GM23338 (cell line): ENCODE measurements at regions not wholly inside any gene's neighbourhood (a gene's known extent, or its start where the extent isn't known, plus 50 kb on each side); places are given as distances from the start of the nearest gene placed in this dataset.

Experiments
- ATAC-seq: fragments of 200-7000 bp; cut with Tn5 transposase; 3 replicates; pipeline ENCODE4 v1.9.1; 2020
- DNase-seq: peaks from one replicate; pipeline ENCODE4 v3.0.0-alpha.2; 2015; ENCODE audit warnings: low spot score
- H2AFZ ChIP-seq: fragments of 200-600 bp; sonication (generic); 2 replicates; pipeline ENCODE4 v1.8.0; 2016; ENCODE audit warnings: antibody characterized with exemption, mild to moderate bottlenecking, moderate library complexity
- H3F3A ChIP-seq: fragments of 200-600 bp; sonication (generic); replicated peaks from 2 replicates; pipeline ENCODE4 v1.8.0; 2017; ENCODE audit warnings: antibody characterized with exemption, mixed run types, low read depth
- H3K27ac ChIP-seq: fragments of 200-600 bp; sonication (generic); 2 replicates; pipeline ENCODE4 v1.6.1; 2016; ENCODE audit warnings: low read depth
- H3K27me3 ChIP-seq: fragments of 200-600 bp; sonication (generic); 2 replicates; pipeline ENCODE4 v1.8.0; 2016; ENCODE audit warnings: mild to moderate bottlenecking, mixed run types, moderate library complexity; ENCODE audit not compliant: insufficient read depth
- H3K36me3 ChIP-seq: fragments of 200-600 bp; sonication (generic); 2 replicates; pipeline ENCODE4 v1.8.0; 2016; ENCODE audit warnings: mild to moderate bottlenecking; ENCODE audit not compliant: insufficient read depth
- H3K4me1 ChIP-seq: fragments of 200-600 bp; sonication (generic); 2 replicates; pipeline ENCODE4 v1.8.0; 2016; ENCODE audit warnings: mild to moderate bottlenecking, moderate library complexity; ENCODE audit not compliant: insufficient read depth
- H3K4me2 ChIP-seq: fragments of 200-600 bp; sonication (generic); 2 replicates; pipeline ENCODE4 v1.7.1; 2017; ENCODE audit warnings: mixed run types
- H3K4me3 ChIP-seq: fragments of 200-600 bp; sonication (generic); 2 replicates; pipeline ENCODE4 v1.6.1; 2016; ENCODE audit warnings: mixed run types
- H3K79me2 ChIP-seq: fragments of 200-600 bp; sonication (generic); replicated peaks from 2 replicates; pipeline ENCODE4 v1.8.0; 2017; ENCODE audit warnings: mild to moderate bottlenecking; ENCODE audit not compliant: insufficient read depth
- H3K9me2 ChIP-seq: fragments of 200-600 bp; sonication (generic); 2 replicates; pipeline ENCODE4 v1.8.0; 2017; ENCODE audit not compliant: insufficient read depth
- H4K20me1 ChIP-seq: fragments of 200-600 bp; sonication (generic); replicated peaks from 2 replicates; pipeline ENCODE4 v1.8.0; 2017; ENCODE audit warnings: mild to moderate bottlenecking; ENCODE audit not compliant: insufficient read depth
- H3K27ac Mint-ChIP-seq: 2 replicates; pipeline ENCODE4 v1.8.0; 2020; ENCODE audit warnings: inconsistent platforms, mild to moderate bottlenecking, moderate library complexity, mixed read lengths
- H3K27me3 Mint-ChIP-seq: 3 replicates; pipeline ENCODE4 v1.8.0; 2022; ENCODE audit warnings: low read depth, mild to moderate bottlenecking, moderate library complexity, mixed read lengths, inconsistent platforms; ENCODE audit not compliant: insufficient read depth, poor library complexity
- H3K36me3 Mint-ChIP-seq: 3 replicates; pipeline ENCODE4 v1.8.0; 2021; ENCODE audit warnings: low read depth, mild to moderate bottlenecking, inconsistent platforms, moderate library complexity, mixed read lengths
- H3K4me1 Mint-ChIP-seq: 3 replicates; pipeline ENCODE4 v1.8.0; 2020; ENCODE audit warnings: mild to moderate bottlenecking, inconsistent platforms, mixed read lengths
- H3K4me3 Mint-ChIP-seq: 3 replicates; pipeline ENCODE4 v1.8.0; 2021; ENCODE audit warnings: moderate library complexity, mild to moderate bottlenecking, inconsistent platforms, mixed read lengths
- H3K9me3 Mint-ChIP-seq: 3 replicates; pipeline ENCODE4 v1.8.0; 2020; ENCODE audit warnings: moderate library complexity, mild to moderate bottlenecking, inconsistent platforms, mixed read lengths
- CREB1 ChIP-seq: fragments of 250-450 bp; sonication (Bioruptor Pico); IDR thresholded peaks from 2 replicates; pipeline ENCODE4 v1.5.0; 2020; ENCODE audit warnings: low read depth, mild to moderate bottlenecking, moderate library complexity
- JUNB ChIP-seq: IDR thresholded peaks from one replicate; pipeline ENCODE4 v1.6.1; 2016; ENCODE audit warnings: antibody characterized with exemption; ENCODE audit not compliant: unreplicated experiment
- NANOG ChIP-seq: IDR thresholded peaks from 2 replicates; pipeline ENCODE4 v1.6.1; 2016; ENCODE audit warnings: antibody characterized with exemption, borderline replicate concordance
- POLR2AphosphoS5 ChIP-seq: IDR thresholded peaks from 2 replicates; pipeline ENCODE4 v1.6.1; 2016; ENCODE audit warnings: antibody characterized with exemption, low read depth
- STAT1 ChIP-seq: IDR thresholded peaks from one replicate; pipeline ENCODE4 v1.6.1; 2016; ENCODE audit warnings: antibody characterized with exemption; ENCODE audit not compliant: unreplicated experiment
- ZNF331 ChIP-seq: fragments of 250-450 bp; sonication (Bioruptor Pico); IDR thresholded peaks from 2 replicates; pipeline ENCODE4 v1.5.0; 2020; ENCODE audit warnings: low read depth, mild to moderate bottlenecking, moderate library complexity
- TF ChIP-seq, protein P1 (sequence below): IDR thresholded peaks from 2 replicates; pipeline ENCODE4 v1.6.1; 2016; ENCODE audit warnings: antibody characterized with exemption
- TF ChIP-seq, protein P2 (sequence below): IDR thresholded peaks from one replicate; pipeline ENCODE4 v1.6.1; 2018; ENCODE audit warnings: antibody characterized with exemption; ENCODE audit not compliant: unreplicated experiment

DNA sequence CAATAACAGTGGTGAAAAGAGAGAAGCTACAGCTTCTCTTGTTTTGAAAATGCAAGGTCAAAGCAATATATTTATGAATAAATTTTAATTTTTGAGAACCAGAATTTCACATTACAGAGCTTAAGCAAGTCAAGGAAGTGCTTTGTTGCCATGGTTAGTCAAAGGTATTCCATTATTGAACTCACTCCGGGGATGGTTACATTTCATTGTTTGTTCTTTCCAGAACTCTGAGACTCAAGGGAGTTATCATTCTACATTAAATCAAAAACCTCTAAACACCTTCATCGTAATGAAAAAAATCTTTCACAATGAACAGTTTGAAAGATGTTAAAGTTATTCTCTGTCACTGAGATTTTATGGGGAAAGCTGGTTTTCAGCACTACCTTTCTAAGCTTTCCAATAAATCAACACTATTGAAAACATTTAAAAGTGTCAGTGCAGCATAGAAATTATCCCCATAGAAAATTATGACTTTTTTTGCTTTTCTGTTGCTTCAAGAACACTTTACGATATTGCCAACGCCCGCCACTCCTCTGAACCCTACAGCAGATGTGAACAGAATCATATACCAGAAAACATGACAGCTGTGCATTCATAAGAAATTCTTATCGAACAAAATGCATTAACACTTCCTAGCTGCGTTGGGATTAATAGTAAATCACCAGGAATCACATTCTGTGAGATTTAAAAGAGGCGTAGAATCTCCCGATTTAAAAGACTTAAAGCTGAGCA is 83.0 kb downstream of the OTOL1 start (continued):
- TF ChIP-seq, protein P1, sequence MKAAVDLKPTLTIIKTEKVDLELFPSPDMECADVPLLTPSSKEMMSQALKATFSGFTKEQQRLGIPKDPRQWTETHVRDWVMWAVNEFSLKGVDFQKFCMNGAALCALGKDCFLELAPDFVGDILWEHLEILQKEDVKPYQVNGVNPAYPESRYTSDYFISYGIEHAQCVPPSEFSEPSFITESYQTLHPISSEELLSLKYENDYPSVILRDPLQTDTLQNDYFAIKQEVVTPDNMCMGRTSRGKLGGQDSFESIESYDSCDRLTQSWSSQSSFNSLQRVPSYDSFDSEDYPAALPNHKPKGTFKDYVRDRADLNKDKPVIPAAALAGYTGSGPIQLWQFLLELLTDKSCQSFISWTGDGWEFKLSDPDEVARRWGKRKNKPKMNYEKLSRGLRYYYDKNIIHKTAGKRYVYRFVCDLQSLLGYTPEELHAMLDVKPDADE = no peak
- TF ChIP-seq JUNB = no peak

DNA sequence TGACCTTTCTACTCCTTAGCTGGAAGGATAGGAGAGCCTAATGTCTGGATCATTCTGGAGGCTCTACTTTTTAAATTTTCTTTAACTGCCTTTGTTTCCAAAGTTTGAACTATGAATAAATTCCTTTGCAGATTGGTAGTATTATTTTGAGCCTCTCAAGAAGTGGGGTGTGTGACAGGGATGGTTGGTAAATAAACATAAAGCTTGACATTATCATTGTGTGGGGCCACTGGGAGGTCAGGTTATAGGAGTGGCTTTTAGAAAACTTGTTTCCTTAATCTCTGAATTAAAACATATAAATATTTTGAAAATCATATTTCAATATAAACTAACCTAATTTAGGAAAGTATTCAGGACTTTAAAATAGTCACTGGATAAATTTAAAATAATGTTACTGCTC is 89.3 kb downstream of the OTOL1 start:
- no peaks in the 10 kb centered on the region for H3K79me2 ChIP-seq
- Mint-ChIP-seq H3K4me3 (no peak overlapping the region), H3K27me3 (peaks cover 2% of the 10 kb centered on the region), H3K27ac (no peak overlapping the region), H3K4me1 (peaks cover 4% of the 10 kb centered on the region; the same call in 2 of the 3 replicates), H3K36me3 (peaks cover 11% of the 10 kb centered on the region), H3K9me3 (peaks cover 14% of the 10 kb centered on the region)
- H4K20me1 ChIP-seq = no peaks in the 10 kb centered on the region
- H3K9me2 ChIP-seq = peaks cover 12% of the 10 kb centered on the region
- no peak overlapping the region for H3K27ac ChIP-seq
- ATAC-seq = no peak
- H3K4me2 ChIP-seq = no peak overlapping the region
- H3K4me3 ChIP-seq = no peak overlapping the region
- no peaks in the 10 kb centered on the region for H3K27me3 ChIP-seq
- TF ChIP-seq, protein P1 = no peak
- no peak for TF ChIP-seq ZNF331 (CRISPR knock-in tag)
- H3F3A ChIP-seq = no peaks in the 10 kb centered on the region
- no peaks in the 10 kb centered on the region for H3K36me3 ChIP-seq
- no peak for DNase-seq
- H3K4me1 ChIP-seq = no peaks in the 10 kb centered on the region
- H2AFZ ChIP-seq = no peak overlapping the region

DNA sequence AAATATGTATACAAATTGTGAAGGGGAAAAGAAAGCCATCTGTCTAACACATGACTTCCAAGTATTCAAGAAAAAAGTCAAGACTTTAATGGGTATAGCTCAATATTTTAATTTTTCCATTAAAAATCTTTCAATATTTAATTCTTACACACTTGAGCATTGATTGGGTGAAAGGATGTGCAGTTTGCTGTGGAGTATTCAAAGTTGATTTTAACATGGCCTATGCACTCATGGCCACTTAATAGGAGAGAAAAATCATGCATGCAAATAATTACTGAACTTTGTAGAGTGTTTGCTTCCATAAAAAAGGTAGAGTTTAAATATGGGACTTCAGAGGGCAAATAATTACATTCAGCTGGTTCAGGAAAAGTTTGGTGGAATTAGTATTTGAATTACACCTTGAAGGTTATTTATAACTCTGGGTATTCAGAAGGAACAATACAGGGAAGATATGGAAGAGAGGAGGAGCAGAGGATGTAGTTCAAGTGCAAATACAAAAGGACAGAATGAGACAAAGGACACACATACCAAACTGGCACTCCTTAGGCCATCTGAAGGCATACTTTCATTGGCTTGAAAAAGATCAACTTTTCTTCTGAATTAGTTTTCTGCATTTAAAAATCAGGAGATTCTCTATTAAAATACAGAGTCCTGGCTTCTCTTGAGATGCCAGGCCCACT is 90.1 kb downstream of the OTOL1 start:
- ATAC-seq (no peak), DNase-seq (no peak)
- no peaks in the 10 kb centered on the region for H3K4me1 ChIP-seq
- peaks cover 22% of the 10 kb centered on the region for H3K9me3 Mint-ChIP-seq
- H3K4me1 Mint-ChIP-seq = peaks cover 4% of the 10 kb centered on the region; the same call in 2 of the 3 replicates
- H2AFZ ChIP-seq = peak overlapping the region; percentile 73; the same call in 1 of the 2 replicates
- H3K4me3 ChIP-seq = no peak overlapping the region
- H3K4me3 Mint-ChIP-seq = no peak overlapping the region
- no peak overlapping the region for H3K4me2 ChIP-seq
- no peaks in the 10 kb centered on the region for H4K20me1 ChIP-seq
- H3K27ac ChIP-seq = no peak overlapping the region
- H3K27me3 ChIP-seq = no peaks in the 10 kb centered on the region
- peaks cover 19% of the 10 kb centered on the region for H3K36me3 Mint-ChIP-seq
- no peaks in the 10 kb centered on the region for H3K79me2 ChIP-seq
- peaks cover 12% of the 10 kb centered on the region for H3K9me2 ChIP-seq
- peaks cover 2% of the 10 kb centered on the region for H3K27me3 Mint-ChIP-seq
- H3K27ac Mint-ChIP-seq = no peak overlapping the region; the same call in 1 of the 2 replicates
- H3F3A ChIP-seq = no peaks in the 10 kb centered on the region
- no peaks in the 10 kb centered on the region for H3K36me3 ChIP-seq
- TF ChIP-seq CREB1 (no peak), POLR2AphosphoS5 (no peak), STAT1 (no peak), NANOG (no peak), ZNF331 (CRISPR knock-in tag) (no peak), JUNB (no peak)
- TF ChIP-seq, protein P2, sequence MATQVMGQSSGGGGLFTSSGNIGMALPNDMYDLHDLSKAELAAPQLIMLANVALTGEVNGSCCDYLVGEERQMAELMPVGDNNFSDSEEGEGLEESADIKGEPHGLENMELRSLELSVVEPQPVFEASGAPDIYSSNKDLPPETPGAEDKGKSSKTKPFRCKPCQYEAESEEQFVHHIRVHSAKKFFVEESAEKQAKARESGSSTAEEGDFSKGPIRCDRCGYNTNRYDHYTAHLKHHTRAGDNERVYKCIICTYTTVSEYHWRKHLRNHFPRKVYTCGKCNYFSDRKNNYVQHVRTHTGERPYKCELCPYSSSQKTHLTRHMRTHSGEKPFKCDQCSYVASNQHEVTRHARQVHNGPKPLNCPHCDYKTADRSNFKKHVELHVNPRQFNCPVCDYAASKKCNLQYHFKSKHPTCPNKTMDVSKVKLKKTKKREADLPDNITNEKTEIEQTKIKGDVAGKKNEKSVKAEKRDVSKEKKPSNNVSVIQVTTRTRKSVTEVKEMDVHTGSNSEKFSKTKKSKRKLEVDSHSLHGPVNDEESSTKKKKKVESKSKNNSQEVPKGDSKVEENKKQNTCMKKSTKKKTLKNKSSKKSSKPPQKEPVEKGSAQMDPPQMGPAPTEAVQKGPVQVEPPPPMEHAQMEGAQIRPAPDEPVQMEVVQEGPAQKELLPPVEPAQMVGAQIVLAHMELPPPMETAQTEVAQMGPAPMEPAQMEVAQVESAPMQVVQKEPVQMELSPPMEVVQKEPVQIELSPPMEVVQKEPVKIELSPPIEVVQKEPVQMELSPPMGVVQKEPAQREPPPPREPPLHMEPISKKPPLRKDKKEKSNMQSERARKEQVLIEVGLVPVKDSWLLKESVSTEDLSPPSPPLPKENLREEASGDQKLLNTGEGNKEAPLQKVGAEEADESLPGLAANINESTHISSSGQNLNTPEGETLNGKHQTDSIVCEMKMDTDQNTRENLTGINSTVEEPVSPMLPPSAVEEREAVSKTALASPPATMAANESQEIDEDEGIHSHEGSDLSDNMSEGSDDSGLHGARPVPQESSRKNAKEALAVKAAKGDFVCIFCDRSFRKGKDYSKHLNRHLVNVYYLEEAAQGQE = no peak
- TF ChIP-seq, protein P1 = no peak
